ENCODE measurements at regions not wholly inside any gene's neighbourhood (a gene's known extent, or its start where the extent isn't known, plus 50 kb on each side); places are given as distances from the start of the nearest gene placed in this dataset.

DNA sequence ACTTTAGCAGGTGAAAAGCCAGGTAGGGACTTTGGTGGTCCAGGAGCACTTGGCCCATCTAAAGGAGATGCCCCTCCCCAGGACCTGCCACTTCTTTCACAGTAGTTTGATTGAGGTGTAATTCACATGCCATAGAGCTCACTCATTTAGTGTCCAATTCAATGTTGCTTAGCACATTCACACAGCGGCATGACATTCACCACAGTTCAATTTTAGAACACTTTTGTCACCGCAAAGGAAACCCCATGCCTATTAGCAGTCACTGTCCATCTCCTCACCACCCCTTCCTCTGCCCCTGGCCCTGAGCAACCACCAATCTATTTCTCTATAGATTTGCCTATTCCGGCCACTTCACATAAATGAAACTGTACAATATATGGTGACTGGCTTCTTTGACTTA, 211.6 kb upstream of the ZMIZ1 start:
- no peak overlapping the region for H3K4me3 ChIP-seq (ENCODE audit: low read depth, low read length)
- DNase-seq (ENCODE audit: low read depth): no peak

DNA sequence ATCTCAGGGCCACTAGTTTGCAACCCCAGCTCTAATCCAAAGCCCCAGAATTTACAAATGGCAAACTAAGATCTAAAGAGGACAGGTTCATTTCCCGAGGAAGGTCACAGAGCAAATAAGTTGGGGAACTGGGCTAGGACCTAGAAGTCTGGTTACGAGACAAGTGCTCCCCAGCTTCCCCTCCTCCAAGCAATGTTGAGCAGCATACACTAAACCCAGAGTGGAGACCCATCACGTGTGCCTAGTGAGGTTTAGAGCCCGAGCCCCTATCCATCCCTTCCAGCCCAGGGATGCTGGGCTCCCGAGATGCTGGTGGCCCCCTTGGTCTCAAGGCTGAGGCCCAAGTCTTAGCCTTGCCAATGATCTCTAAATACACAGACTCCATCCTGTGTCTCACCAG, 209.5 kb upstream of the ZMIZ1 start:
- H3K4me3 ChIP-seq (ENCODE audit: low read depth, low read length): no peak overlapping the region
- no peak for DNase-seq (ENCODE audit: low read depth)
- TF ChIP-seq, protein P1, sequence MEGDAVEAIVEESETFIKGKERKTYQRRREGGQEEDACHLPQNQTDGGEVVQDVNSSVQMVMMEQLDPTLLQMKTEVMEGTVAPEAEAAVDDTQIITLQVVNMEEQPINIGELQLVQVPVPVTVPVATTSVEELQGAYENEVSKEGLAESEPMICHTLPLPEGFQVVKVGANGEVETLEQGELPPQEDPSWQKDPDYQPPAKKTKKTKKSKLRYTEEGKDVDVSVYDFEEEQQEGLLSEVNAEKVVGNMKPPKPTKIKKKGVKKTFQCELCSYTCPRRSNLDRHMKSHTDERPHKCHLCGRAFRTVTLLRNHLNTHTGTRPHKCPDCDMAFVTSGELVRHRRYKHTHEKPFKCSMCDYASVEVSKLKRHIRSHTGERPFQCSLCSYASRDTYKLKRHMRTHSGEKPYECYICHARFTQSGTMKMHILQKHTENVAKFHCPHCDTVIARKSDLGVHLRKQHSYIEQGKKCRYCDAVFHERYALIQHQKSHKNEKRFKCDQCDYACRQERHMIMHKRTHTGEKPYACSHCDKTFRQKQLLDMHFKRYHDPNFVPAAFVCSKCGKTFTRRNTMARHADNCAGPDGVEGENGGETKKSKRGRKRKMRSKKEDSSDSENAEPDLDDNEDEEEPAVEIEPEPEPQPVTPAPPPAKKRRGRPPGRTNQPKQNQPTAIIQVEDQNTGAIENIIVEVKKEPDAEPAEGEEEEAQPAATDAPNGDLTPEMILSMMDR (IDR thresholded peaks at IDR 0.05; ENCODE audit: insufficient read depth, low read depth, low read length): no peak

More for the DNA sequence above, 211.6 kb upstream of the ZMIZ1 start:
- TF ChIP-seq, protein P1 (IDR thresholded peaks at IDR 0.05; ENCODE audit: insufficient read depth, low read depth, low read length): no peak

DNA sequence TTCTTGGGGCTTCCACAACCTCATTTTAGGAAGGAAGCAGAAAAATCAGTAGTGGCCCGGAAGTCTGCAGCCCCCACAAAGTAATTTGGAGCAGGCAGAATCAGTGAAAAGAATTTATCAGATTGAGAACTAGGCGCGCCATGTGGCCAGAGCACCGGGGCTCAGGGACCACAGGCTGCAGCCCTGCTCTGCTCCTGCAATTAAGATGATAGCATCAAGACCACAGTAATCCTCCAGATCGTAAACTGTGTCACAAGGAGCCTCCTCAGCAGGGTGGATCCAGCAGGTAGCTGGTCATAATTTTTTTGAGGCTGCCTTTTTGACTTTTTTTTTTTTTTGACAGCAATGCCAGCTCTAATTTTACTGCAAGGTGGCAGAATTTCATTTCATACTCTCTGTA, 209.0 kb upstream of the ZMIZ1 start:
- TF ChIP-seq, protein P1 (IDR thresholded peaks at IDR 0.05; ENCODE audit: insufficient read depth, low read depth, low read length): no peak
- H3K4me3 ChIP-seq (ENCODE audit: low read depth, low read length): no peak overlapping the region
- DNase-seq (ENCODE audit: low read depth): no peak

GRCh38 chr10:78860260-78860914, 208.4 kb upstream of the ZMIZ1 start:
- DNase-seq (ENCODE audit: low read depth): no peak
- TF ChIP-seq, protein P1 (IDR thresholded peaks at IDR 0.05; ENCODE audit: insufficient read depth, low read depth, low read length): no peak
- H3K4me3 ChIP-seq (ENCODE audit: low read depth, low read length): no peak overlapping the region

GRCh38 chr10:78861529-78862327, 207.0 kb upstream of the ZMIZ1 start:
- no peak for DNase-seq (ENCODE audit: low read depth)
- no peak overlapping the region for H3K4me3 ChIP-seq (ENCODE audit: low read depth, low read length)
- TF ChIP-seq, protein P1 (IDR thresholded peaks at IDR 0.05; ENCODE audit: insufficient read depth, low read depth, low read length): no peak

- DNase-seq (ENCODE audit: low read depth): no peak
- H3K4me3 ChIP-seq (ENCODE audit: low read depth, low read length): no peak overlapping the region
- TF ChIP-seq, protein P1 (IDR thresholded peaks at IDR 0.05; ENCODE audit: insufficient read depth, low read depth, low read length): no peak
Observed at GRCh38 chr10:78862328-78862640, 206.5 kb upstream of the ZMIZ1 start.

All from fibroblast of villous mesenchyme (primary cell).